ENCODE measurements at regions not wholly inside any gene's neighbourhood (a gene's known extent, or its start where the extent isn't known, plus 50 kb on each side); places are given as distances from the start of the nearest gene placed in this dataset.
"Not testable (repeated sequence)": the region's sequence is repeated elsewhere in the genome, so short reads cannot be mapped to it uniquely, and the experiment has no call there.

DNA sequence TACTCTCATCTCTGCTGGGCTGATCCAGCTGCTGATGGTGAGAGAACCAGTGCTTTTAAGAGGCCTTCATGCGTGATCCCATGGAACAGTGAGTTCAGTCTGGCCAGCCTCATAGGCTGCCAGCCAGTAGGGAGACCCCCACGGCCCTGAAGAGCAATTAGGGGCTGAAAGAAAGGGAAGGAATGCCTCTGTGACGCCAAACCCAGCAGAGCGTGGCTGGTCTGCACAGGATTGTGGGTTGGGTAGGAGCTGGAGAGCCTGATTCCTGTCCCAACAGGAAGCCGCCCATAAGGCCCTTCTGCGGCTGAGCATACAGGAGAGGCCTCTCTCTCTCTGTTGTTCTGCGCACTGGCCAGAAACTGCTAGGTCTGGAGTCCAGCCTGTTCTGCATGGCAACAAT, 181.5 kb upstream of the E2F8 start:
- Histone ChIP-seq H3K27ac (ENCODE audit: insufficient read depth, low read length, poor library complexity, severe bottlenecking) (no peak overlapping the region), H3K4me3 (ENCODE audit: insufficient read depth, low read depth, low read length, poor library complexity, severe bottlenecking) (no peak overlapping the region)
- DNase-seq: no peak

DNA sequence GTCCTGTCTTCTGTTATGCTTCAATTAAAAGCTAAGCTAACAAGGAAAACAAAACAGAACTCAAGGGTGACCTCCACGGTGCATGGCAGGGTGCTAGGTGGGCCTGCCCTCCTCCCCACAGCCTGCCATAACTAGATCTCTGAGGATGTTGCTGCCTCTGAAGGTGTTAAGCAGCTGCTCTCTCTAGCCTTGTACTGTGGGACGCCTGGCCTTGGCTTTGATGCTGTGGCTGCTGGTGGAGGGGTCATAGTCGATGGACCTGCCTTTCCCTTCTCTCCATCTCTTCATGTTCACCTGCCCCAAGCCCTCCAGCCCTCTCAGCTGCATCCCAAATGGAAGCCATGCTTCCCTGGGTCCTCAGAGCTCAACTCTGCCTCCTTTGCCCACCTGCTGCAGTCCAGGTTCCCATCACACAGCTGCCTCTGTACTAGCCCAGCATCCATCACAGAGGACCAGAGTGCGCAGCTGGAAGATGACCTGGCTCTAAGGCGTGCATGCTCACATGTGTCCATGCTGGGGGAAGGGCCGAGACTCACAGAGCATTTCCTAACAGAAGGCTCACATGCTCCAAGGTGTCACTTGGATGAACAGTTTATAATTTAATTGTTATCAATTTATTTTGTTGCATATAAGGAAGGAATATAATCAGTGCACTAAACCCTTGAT, 180.3 kb upstream of the E2F8 start:
- no peak for DNase-seq
- H3K4me1 ChIP-seq (ENCODE audit: control insufficient read depth, insufficient read depth, low read length, poor library complexity, severe bottlenecking): no peaks in the 10 kb centered on the region

More for the DNA sequence above, 181.5 kb upstream of the E2F8 start:
- no peaks in the 10 kb centered on the region for H3K9me3 ChIP-seq (ENCODE audit: control insufficient read depth, low read length)
- no peaks in the 10 kb centered on the region for H3K27me3 ChIP-seq (replicated peaks; ENCODE audit: control insufficient read depth, insufficient read depth, low read length, poor library complexity, severe bottlenecking)
- no peaks in the 10 kb centered on the region for H3K36me3 ChIP-seq (ENCODE audit: control insufficient read depth, insufficient read depth, low read length)
- no peaks in the 10 kb centered on the region for H3K4me1 ChIP-seq (ENCODE audit: control insufficient read depth, insufficient read depth, low read length, poor library complexity, severe bottlenecking)

DNA sequence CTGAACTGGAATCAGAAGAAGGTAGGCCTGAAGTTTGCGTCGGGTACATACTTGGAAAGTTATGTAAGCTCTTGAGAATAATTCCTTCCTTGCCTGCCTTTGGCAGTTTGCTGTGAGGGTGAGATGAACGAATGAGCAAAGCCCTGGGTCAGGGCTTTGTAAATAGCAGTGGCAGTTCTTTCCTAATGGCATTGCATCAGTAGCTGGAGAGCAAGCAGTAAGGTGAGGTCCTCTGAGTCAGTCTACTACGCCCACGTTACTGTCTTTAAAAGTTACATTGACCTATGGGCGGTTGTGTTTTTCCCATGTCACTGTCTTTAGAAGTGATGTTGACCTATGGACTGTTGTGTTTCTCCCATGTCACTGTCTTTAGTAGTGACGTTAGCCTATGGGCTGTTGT, 179.1 kb upstream of the E2F8 start:
- no peak overlapping the region for H3K4me3 ChIP-seq (ENCODE audit: insufficient read depth, low read depth, low read length, poor library complexity, severe bottlenecking)
- H3K27ac ChIP-seq (ENCODE audit: insufficient read depth, low read length, poor library complexity, severe bottlenecking): no peak overlapping the region
- DNase-seq: no peak
- no peaks in the 10 kb centered on the region for H3K9me3 ChIP-seq (ENCODE audit: control insufficient read depth, low read length)
- no peaks in the 10 kb centered on the region for H3K36me3 ChIP-seq (ENCODE audit: control insufficient read depth, insufficient read depth, low read length)
- H3K27me3 ChIP-seq (replicated peaks; ENCODE audit: control insufficient read depth, insufficient read depth, low read length, poor library complexity, severe bottlenecking): no peaks in the 10 kb centered on the region
- no peaks in the 10 kb centered on the region for H3K4me1 ChIP-seq (ENCODE audit: control insufficient read depth, insufficient read depth, low read length, poor library complexity, severe bottlenecking)

More for the DNA sequence above, 180.3 kb upstream of the E2F8 start:
- Histone ChIP-seq H3K27me3 (replicated peaks; ENCODE audit: control insufficient read depth, insufficient read depth, low read length, poor library complexity, severe bottlenecking) (no peaks in the 10 kb centered on the region), H3K27ac (ENCODE audit: insufficient read depth, low read length, poor library complexity, severe bottlenecking) (no peak overlapping the region), H3K36me3 (ENCODE audit: control insufficient read depth, insufficient read depth, low read length) (no peaks in the 10 kb centered on the region), H3K4me3 (ENCODE audit: insufficient read depth, low read depth, low read length, poor library complexity, severe bottlenecking) (no peak overlapping the region), H3K9me3 (ENCODE audit: control insufficient read depth, low read length) (no peaks in the 10 kb centered on the region)

DNA sequence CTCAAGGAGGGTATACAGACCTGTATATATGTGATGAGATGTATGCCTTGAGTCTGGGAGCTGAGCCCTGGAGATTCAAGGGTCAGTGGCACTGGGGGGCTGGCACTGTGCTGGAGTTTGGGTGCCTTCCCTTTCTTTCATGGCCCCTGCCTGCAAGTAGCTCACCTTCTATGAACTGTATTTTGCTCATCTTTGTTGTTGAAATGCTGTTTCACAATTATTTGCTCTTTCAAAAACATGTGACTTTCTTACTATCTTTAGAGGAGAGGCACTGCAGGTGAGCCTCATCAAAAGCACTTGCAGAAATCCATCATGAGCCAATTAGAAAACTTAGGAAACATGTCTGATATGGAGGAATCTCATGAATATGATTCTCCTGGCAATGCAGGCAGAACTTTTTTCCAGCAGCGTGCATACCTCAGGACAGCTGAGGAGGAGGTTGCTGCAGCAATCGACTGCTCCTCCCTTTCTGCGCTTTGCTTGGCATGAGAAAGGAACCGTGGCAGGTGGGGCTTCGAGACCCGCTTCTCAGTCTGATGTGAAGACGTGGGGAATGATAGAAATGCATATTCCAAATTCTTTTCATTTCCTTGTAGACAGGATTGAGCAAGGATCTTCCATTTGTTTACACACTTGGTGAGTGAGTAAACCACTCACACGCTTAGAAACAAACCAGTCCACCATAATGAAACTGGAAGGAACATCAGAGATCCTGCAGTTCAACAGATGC, 178.4 kb upstream of the E2F8 start:
- Histone ChIP-seq H3K27me3 (replicated peaks; ENCODE audit: control insufficient read depth, insufficient read depth, low read length, poor library complexity, severe bottlenecking) (no peaks in the 10 kb centered on the region), H3K4me3 (ENCODE audit: insufficient read depth, low read depth, low read length, poor library complexity, severe bottlenecking) (no peak overlapping the region), H3K9me3 (ENCODE audit: control insufficient read depth, low read length) (no peaks in the 10 kb centered on the region), H3K4me1 (ENCODE audit: control insufficient read depth, insufficient read depth, low read length, poor library complexity, severe bottlenecking) (no peaks in the 10 kb centered on the region), H3K36me3 (ENCODE audit: control insufficient read depth, insufficient read depth, low read length) (no peaks in the 10 kb centered on the region), H3K27ac (ENCODE audit: insufficient read depth, low read length, poor library complexity, severe bottlenecking) (no peak overlapping the region)
- no peak for DNase-seq

DNA sequence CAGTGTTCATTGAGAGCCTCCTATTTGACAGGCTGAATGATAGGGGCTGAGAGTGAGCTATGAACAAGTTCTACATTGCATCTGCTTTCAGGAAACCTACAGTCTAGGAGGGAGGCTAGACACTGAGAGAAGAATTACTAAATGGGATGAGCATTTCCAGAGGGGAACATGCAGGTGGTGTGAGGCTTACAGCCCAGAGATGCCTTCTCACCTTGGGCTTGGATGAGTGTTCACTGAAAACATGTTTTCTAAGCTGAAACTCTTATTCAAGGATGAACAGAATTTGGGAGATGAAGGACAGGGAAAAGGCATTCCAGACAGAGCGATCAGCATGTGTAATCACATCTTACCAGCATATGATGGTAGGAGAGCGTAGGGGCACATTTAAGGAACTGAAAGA, 177.5 kb upstream of the E2F8 start:
- no peak overlapping the region for H3K27ac ChIP-seq (ENCODE audit: insufficient read depth, low read length, poor library complexity, severe bottlenecking)
- DNase-seq: no peak
- no peak overlapping the region for H3K4me3 ChIP-seq (ENCODE audit: insufficient read depth, low read depth, low read length, poor library complexity, severe bottlenecking)
- H3K27me3 ChIP-seq (replicated peaks; ENCODE audit: control insufficient read depth, insufficient read depth, low read length, poor library complexity, severe bottlenecking): no peaks in the 10 kb centered on the region
- no peaks in the 10 kb centered on the region for H3K36me3 ChIP-seq (ENCODE audit: control insufficient read depth, insufficient read depth, low read length)
- no peaks in the 10 kb centered on the region for H3K4me1 ChIP-seq (ENCODE audit: control insufficient read depth, insufficient read depth, low read length, poor library complexity, severe bottlenecking)
- H3K9me3 ChIP-seq (ENCODE audit: control insufficient read depth, low read length): no peaks in the 10 kb centered on the region

DNA sequence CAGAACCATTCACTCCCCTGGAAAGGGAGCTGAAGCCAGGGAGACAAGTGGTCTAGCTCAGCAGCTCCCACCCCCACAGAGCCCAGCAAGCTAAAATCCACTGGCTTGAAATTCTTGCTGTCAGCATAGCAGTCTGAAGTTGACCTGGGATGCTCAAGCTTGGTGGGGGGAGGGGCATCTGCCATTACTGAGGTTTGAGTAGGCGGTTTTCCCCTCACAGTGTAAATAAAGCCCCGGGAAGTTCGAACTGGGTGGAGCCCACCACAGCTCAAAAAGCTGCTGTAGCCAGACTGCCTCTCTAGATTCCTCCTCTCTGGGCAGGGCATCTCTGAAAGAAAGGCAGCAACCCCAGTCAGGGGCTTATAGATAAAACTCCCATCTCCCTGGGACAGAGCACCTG, 171.3 kb upstream of the E2F8 start:
- not testable (repeated sequence) for H3K9me3 ChIP-seq (ENCODE audit: control insufficient read depth, low read length); H3K36me3 ChIP-seq (ENCODE audit: control insufficient read depth, insufficient read depth, low read length); H3K27me3 ChIP-seq (replicated peaks; ENCODE audit: control insufficient read depth, insufficient read depth, low read length, poor library complexity, severe bottlenecking); H3K4me1 ChIP-seq (ENCODE audit: control insufficient read depth, insufficient read depth, low read length, poor library complexity, severe bottlenecking); H3K4me3 ChIP-seq (ENCODE audit: insufficient read depth, low read depth, low read length, poor library complexity, severe bottlenecking); DNase-seq; H3K27ac ChIP-seq (ENCODE audit: insufficient read depth, low read length, poor library complexity, severe bottlenecking)

DNA sequence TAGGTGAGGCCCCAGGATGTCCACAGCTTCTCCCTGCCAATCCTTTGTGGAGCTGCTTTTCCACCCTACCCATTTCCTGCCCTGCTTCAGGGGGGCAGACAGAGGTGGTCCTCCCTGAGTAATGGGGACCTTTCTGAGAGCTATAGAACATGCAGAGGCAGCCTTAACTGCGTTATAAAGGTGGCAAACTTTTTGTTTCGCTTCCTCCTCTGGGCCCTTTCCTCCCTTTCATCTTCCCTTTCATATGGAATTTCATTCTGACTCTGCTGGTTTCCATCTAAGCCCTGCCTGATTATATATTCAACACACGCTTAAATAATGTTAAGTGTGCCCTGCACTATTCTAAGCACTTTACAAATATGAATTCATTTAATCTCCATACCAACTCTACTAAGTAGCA, 169.3 kb upstream of the E2F8 start:
- Histone ChIP-seq H3K36me3 (ENCODE audit: control insufficient read depth, insufficient read depth, low read length) (no peaks in the 10 kb centered on the region), H3K27ac (ENCODE audit: insufficient read depth, low read length, poor library complexity, severe bottlenecking) (no peak overlapping the region), H3K4me1 (ENCODE audit: control insufficient read depth, insufficient read depth, low read length, poor library complexity, severe bottlenecking) (no peaks in the 10 kb centered on the region), H3K4me3 (ENCODE audit: insufficient read depth, low read depth, low read length, poor library complexity, severe bottlenecking) (no peak overlapping the region), H3K9me3 (ENCODE audit: control insufficient read depth, low read length) (no peaks in the 10 kb centered on the region), H3K27me3 (replicated peaks; ENCODE audit: control insufficient read depth, insufficient read depth, low read length, poor library complexity, severe bottlenecking) (peaks cover 3% of the 10 kb centered on the region)
- DNase-seq: no peak

DNA sequence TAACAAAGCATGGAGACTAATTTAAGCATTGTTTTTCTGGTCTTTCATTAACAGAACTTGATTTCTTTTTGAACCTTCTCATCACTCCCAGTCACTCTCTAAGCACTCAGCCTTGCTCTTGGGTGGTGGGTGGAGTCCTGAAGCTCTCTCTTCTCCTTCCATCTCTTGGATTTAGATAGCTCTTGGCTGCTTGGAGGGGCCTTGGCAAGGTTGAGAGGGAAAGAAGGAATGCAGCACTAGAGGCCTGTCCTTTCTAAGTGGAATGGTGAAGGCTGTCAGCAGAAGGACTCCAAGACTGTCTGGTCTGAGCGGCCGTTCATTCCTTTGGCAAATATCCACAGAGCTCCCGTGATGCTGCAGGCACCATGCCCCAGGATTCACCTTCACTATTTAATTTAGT, 168.6 kb upstream of the E2F8 start:
- Histone ChIP-seq H3K27me3 (replicated peaks; ENCODE audit: control insufficient read depth, insufficient read depth, low read length, poor library complexity, severe bottlenecking) (peaks cover 3% of the 10 kb centered on the region), H3K9me3 (ENCODE audit: control insufficient read depth, low read length) (no peaks in the 10 kb centered on the region)

DNA sequence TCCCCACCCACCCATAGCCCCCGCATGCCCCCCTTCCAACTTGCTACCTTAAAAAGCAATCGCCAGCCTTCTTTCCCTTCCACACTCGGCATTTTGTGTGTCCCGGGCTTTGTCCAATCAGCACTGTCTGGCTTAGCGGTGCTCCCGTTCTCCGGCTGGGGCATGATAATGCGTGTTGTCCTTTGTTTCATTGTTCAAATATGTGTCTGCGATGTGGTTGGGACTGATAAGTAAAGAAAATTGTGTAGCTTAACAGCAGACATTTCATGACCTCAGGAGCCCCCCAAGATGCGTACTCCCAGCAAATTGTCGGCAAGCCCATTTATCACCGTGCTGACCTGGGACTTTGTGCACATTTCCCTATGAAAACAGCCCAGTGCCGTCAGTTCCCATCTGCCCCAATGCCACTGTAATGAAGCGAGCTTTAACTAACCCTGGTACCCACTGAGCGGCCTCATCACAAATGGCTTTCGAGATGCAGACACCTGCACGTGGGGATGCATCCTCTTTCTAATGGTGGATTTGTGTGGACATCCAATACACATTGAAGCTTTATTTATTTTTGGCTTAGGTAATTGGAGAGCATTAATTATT, 167.0 kb upstream of the E2F8 start:
- DNase-seq: no peak
- H3K27me3 ChIP-seq (replicated peaks; ENCODE audit: control insufficient read depth, insufficient read depth, low read length, poor library complexity, severe bottlenecking): peaks cover 3% of the 10 kb centered on the region
- no peak overlapping the region for H3K27ac ChIP-seq (ENCODE audit: insufficient read depth, low read length, poor library complexity, severe bottlenecking)
- no peaks in the 10 kb centered on the region for H3K9me3 ChIP-seq (ENCODE audit: control insufficient read depth, low read length)
- no peaks in the 10 kb centered on the region for H3K36me3 ChIP-seq (ENCODE audit: control insufficient read depth, insufficient read depth, low read length)
- H3K4me1 ChIP-seq (ENCODE audit: control insufficient read depth, insufficient read depth, low read length, poor library complexity, severe bottlenecking): no peaks in the 10 kb centered on the region
- no peak overlapping the region for H3K4me3 ChIP-seq (ENCODE audit: insufficient read depth, low read depth, low read length, poor library complexity, severe bottlenecking)

More for the DNA sequence above, 168.6 kb upstream of the E2F8 start:
- Histone ChIP-seq H3K36me3 (ENCODE audit: control insufficient read depth, insufficient read depth, low read length) (no peaks in the 10 kb centered on the region), H3K4me3 (ENCODE audit: insufficient read depth, low read depth, low read length, poor library complexity, severe bottlenecking) (no peak overlapping the region), H3K27ac (ENCODE audit: insufficient read depth, low read length, poor library complexity, severe bottlenecking) (no peak overlapping the region), H3K4me1 (ENCODE audit: control insufficient read depth, insufficient read depth, low read length, poor library complexity, severe bottlenecking) (no peaks in the 10 kb centered on the region)
- no peak for DNase-seq

DNA sequence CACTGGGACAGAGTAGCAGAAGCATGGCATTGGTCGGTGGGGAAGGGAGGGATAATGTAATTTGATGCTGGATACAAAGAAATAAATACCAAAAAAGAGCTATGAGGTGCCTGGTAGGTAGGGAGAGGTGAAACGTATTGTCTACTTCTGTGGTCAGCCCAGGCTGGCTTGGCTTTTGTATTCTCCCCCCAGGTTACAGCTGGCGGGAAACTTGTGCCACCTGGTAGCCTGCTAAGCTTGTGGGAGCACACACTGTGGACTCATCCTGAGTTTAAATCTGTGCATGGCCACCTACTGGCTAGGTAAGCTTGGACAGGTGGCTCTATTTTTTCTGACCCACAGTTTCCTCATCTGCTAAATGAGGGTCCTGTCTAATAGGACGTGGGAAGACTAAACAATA, 165.2 kb upstream of the E2F8 start:
- Histone ChIP-seq H3K27ac (ENCODE audit: insufficient read depth, low read length, poor library complexity, severe bottlenecking) (no peak overlapping the region), H3K4me3 (ENCODE audit: insufficient read depth, low read depth, low read length, poor library complexity, severe bottlenecking) (no peak overlapping the region), H3K4me1 (ENCODE audit: control insufficient read depth, insufficient read depth, low read length, poor library complexity, severe bottlenecking) (no peaks in the 10 kb centered on the region), H3K36me3 (ENCODE audit: control insufficient read depth, insufficient read depth, low read length) (no peaks in the 10 kb centered on the region), H3K27me3 (replicated peaks; ENCODE audit: control insufficient read depth, insufficient read depth, low read length, poor library complexity, severe bottlenecking) (peaks cover 3% of the 10 kb centered on the region), H3K9me3 (ENCODE audit: control insufficient read depth, low read length) (no peaks in the 10 kb centered on the region)
- no peak for DNase-seq
